Heart right ventricle (tissue), 16 donors: ENCODE measurements at regions not wholly inside any gene's neighbourhood (a gene's known extent, or its start where the extent isn't known, plus 50 kb on each side); places are given as distances from the start of the nearest gene placed in this dataset.

Source experiments
- ATAC-seq, 8 donors: fragments of 200-7000 bp; cut with Tn5 transposase; one replicate each; pipeline ENCODE4 v1.9.1; 2020; ENCODE audit warnings: mild to moderate bottlenecking in 8 of 8, moderate library complexity in 8 of 8, moderate number of reproducible peaks in 1 of 8
- DNase-seq, 2 donors: peaks; one replicate each; pipeline ENCODE4 v3.0.0-alpha.2; 2020
- H3K27ac ChIP-seq, 10 donors: fragments of 200-600 bp; sonication (generic) in 2 of 10; one replicate each; pipeline versions ENCODE4 v1.5.0 to v1.8.0; 2020 to 2022; ENCODE audit warnings: mild to moderate bottlenecking in 3 of 10
- H3K27me3 ChIP-seq, 7 donors: fragments of 200-600 bp; one replicate each; pipeline ENCODE4 v1.8.0; 2021 to 2022; ENCODE audit warnings: mild to moderate bottlenecking in 2 of 7
- H3K36me3 ChIP-seq, 9 donors: fragments of 200-600 bp; sonication (generic) in 1 of 9; one replicate each; pipeline versions ENCODE4 v1.5.0 to v1.8.0; 2020 to 2022; ENCODE audit warnings: mild to moderate bottlenecking in 2 of 9
- H3K4me1 ChIP-seq, 9 donors: fragments of 200-600 bp; sonication (generic) in 1 of 9; one replicate each; pipeline versions ENCODE4 v1.5.0 to v1.8.0; 2020 to 2022; ENCODE audit warnings: mild to moderate bottlenecking in 4 of 9
- H3K4me3 ChIP-seq, 10 donors: fragments of 200-600 bp; sonication (generic) in 2 of 10; one replicate each; pipeline versions ENCODE4 v1.5.0 to v1.8.0; 2020 to 2022; ENCODE audit warnings: mild to moderate bottlenecking in 7 of 10, moderate library complexity in 2 of 10
- H3K9me3 ChIP-seq, 11 donors: fragments of 200-600 bp in 10 of 11; sonication (generic) in 2 of 11; one replicate each; pipeline versions ENCODE4 v1.5.0 to v1.8.0; 2013 to 2022; ENCODE audit warnings: mild to moderate bottlenecking in 2 of 11, control low read depth in 1 of 11, moderate library complexity in 1 of 11
- WGBS, 2 donors: extraction: QIAGEN DNeasy Blood & Tissue Kit; methylation state at CpG; one replicate each; pipeline ENCODE4 v1.1.7; 2013; ENCODE audit warnings: inconsistent platforms in 1 of 2; 5-methylcytosine and 5-hydroxymethylcytosine counted together
- intact Hi-C, 10 donors: fragments of 100-400 bp; cut with DNase I; formaldehyde crosslinking; loops; one replicate each; pipeline versions ENCODE4 v1.11.1 to v1.14.2; 2022
- TF ChIP-seq, protein P1 (sequence below), 9 donors: fragments of 200-600 bp; sonication (generic) in 2 of 9; IDR thresholded peaks; one replicate each; pipeline versions ENCODE4 v1.5.0 to v1.8.0; 2021 to 2022; ENCODE audit warnings: antibody characterized with exemption in 9 of 9, mild to moderate bottlenecking in 5 of 9, moderate library complexity in 1 of 9
- donor health status: Arrhythmogenic right ventricular cardiomyopathy.
- donor health status: ischemic (EF 13 %, LVEDD 7.1; RV severe dilation, severe dysfunction).
- donor health status: healthy with polysubstance abuse.
- donor health status: DM: no; HTN: yes; CAD: no.
- donor health status: DM: no; HTN: no; CAD: no.
- donor health status: ischemic (EF 25% LVEDD 6.9; RV normal size, moderate dysfunction).
- donor health status: ischemic (EF 25% LVEDD 5.7; RV mildly dilated, moderate dysfunction).
- donor health status: healthy.
- donor health status: DM: yes; HTN: yes; CAD: no.
- donor health status: Ischemic cardiomyopathy.
- donor health status: ischemic (EF 35%, LVEDD 5.7; RV mildly dilated, moderate dysfunction).
- donor health status: nonischemic (EF 11% LVEDD 7.7; RV severe dilation, severe dysfunction).
- donor health status: DM: yes; HTN: yes; CAD: no.
- donor health status: PGD.
- donor health status: ischemic (EF 29% LVEDD 5.4; RV normal size, mild dysfunction).
- donor health status: nonischemic (EF 23%, LVEDD 6.1; RV moderate dilation, normal function).

DNA sequence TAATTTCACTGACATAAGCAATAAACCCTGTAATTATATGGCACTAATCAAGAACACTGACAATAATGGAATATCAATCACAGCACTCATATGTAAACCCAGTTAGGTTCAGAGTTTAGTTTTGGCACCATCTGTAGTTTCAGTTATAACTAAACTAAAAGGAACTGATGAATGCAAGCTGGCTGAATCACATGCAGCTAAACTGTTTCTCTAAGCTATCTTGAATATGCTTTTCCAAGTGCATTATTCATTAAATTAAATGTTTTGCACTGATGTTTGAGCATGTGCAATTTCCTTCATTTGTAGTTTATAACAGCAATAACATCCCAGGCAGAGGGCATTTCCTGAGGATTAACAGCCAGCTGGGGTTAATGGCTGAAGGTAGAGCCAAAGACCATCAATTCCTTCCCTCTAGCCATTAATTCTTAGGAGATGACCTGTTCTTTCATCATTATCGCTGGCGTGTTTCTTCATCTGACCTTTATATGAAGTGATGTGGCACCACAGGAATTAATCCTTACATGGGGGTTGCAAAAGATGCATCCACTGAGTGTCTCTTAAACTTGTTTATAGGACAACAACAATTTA lies 562.8 kb upstream of the IGFBP7 start:
- H3K9me3 ChIP-seq = no peaks in the 10 kb centered on the region
- WGBS, 2 donors = 76 to 78% methylated on average over 2 of the region's 2 CpGs
- ATAC-seq = no peak
- H3K4me1 ChIP-seq = no peaks in the 10 kb centered on the region
- TF ChIP-seq, protein P1, sequence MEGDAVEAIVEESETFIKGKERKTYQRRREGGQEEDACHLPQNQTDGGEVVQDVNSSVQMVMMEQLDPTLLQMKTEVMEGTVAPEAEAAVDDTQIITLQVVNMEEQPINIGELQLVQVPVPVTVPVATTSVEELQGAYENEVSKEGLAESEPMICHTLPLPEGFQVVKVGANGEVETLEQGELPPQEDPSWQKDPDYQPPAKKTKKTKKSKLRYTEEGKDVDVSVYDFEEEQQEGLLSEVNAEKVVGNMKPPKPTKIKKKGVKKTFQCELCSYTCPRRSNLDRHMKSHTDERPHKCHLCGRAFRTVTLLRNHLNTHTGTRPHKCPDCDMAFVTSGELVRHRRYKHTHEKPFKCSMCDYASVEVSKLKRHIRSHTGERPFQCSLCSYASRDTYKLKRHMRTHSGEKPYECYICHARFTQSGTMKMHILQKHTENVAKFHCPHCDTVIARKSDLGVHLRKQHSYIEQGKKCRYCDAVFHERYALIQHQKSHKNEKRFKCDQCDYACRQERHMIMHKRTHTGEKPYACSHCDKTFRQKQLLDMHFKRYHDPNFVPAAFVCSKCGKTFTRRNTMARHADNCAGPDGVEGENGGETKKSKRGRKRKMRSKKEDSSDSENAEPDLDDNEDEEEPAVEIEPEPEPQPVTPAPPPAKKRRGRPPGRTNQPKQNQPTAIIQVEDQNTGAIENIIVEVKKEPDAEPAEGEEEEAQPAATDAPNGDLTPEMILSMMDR (IDR thresholded peaks at IDR 0.05) = no peak
- H3K36me3 ChIP-seq = no peaks in the 10 kb centered on the region
- DNase-seq = no peak
- intact Hi-C loops = no loop called here
- H3K27ac ChIP-seq = no peak overlapping the region
- H3K4me3 ChIP-seq = no peak overlapping the region
- no peaks in the 10 kb centered on the region for H3K27me3 ChIP-seq

GRCh38 chr4:57668621-57669020 lies 558.4 kb upstream of the IGFBP7 start:
- intact Hi-C loops = no loop called here
- ATAC-seq = no peak
- Histone ChIP-seq H3K27ac (no peak overlapping the region), H3K27me3 (peaks cover 0 to 4% (median 0%) of the 10 kb centered on the region in 7 donors), H3K4me1 (no peaks in the 10 kb centered on the region), H3K9me3 (no peaks in the 10 kb centered on the region), H3K4me3 (no peak overlapping the region), H3K36me3 (no peaks in the 10 kb centered on the region)
- WGBS, 2 donors = 47 to 60% methylated on average over 2 of the region's 2 CpGs
- TF ChIP-seq, protein P1 (IDR thresholded peaks at IDR 0.05) = no peak
- no peak for DNase-seq

DNA sequence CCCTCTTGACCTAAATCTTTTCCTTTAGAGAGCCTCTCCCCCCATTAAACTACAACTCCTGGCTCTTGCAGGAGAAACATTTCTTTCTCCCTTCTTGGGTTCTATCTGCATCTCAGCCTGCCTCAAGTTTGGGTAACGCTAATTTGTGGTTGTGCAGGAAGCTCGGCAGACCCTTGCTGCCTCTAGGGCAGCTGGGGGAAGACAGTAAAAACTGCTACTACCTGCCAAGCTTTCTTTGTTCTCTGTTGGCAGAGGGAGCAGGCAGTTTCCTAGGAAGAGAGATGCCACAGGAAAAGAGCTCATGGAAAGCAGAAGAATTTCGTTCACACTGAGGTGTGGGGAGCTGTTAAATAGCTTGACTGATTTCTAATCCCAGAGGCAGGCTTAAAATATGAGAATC lies 555.6 kb upstream of the IGFBP7 start:
- DNase-seq (no peak), ATAC-seq (no peak)
- H3K27me3 ChIP-seq = peaks cover 0 to 4% (median 0%) of the 10 kb centered on the region in 7 donors
- intact Hi-C loops = no loop called here
- H3K9me3 ChIP-seq = no peaks in the 10 kb centered on the region
- TF ChIP-seq, protein P1 (IDR thresholded peaks at IDR 0.05) = no peak
- H3K4me3 ChIP-seq = no peak overlapping the region
- 47 to 70% methylated on average over 3 of the region's 3 CpGs for WGBS, 2 donors
- H3K36me3 ChIP-seq = no peaks in the 10 kb centered on the region
- H3K27ac ChIP-seq = no peak overlapping the region
- no peaks in the 10 kb centered on the region for H3K4me1 ChIP-seq

DNA sequence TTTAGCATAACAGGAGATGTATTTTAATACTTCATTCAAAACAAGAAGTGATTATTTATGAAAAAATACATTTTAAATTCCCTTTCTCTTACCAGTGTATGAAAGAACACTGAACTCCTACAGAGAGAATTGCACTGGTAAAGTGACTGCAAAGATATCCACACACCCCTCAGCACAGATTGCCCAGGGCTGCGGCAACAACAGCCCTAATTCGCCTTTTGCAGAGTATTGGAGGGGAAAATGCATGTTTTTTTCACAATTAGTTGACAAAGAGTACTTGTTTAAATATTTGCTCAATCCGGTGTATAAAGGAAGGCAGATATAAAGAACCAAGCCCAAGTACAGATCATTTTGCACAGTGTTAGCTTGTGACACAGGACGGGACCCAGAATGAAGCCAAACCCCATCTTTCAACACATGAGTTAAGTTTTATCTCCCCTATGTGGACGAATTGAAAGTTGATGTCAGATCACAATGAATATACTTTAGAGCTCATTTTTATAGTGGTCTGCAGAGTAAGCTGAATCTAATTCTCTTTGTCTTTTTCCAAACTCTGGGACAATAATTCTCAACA lies 551.4 kb upstream of the IGFBP7 start:
- no peaks in the 10 kb centered on the region for H3K36me3 ChIP-seq
- H3K4me1 ChIP-seq = no peaks in the 10 kb centered on the region
- H3K9me3 ChIP-seq = no peaks in the 10 kb centered on the region
- H3K4me3 ChIP-seq = no peak overlapping the region
- H3K27ac ChIP-seq = no peak overlapping the region
- ATAC-seq = no peak
- TF ChIP-seq, protein P1 (IDR thresholded peaks at IDR 0.05) = no peak
- intact Hi-C loops = no loop called here
- DNase-seq = no peak
- peaks cover 0 to 4% (median 0%) of the 10 kb centered on the region in 7 donors for H3K27me3 ChIP-seq
- WGBS, 2 donors = 57 to 63% methylated on average over 5 of the region's 5 CpGs
